IMR-90 (cell line): ENCODE measurements at regions not wholly inside any gene's neighbourhood (a gene's known extent, or its start where the extent isn't known, plus 50 kb on each side); places are given as distances from the start of the nearest gene placed in this dataset.

Experiments used
- ATAC-seq: fragments of 200-7000 bp; cut with Tn5 transposase; 2 replicates; pipeline ENCODE4 v1.9.1; 2020; ENCODE audit warnings: low read depth, mild to moderate bottlenecking, moderate library complexity
- BruUV-seq: library from RNA; stranded (reverse); fragments of 400-500 nt; replicated peaks from 2 replicates; lab custom pipeline; 2021; lab: Mats Ljungman, UMichigan
- CTCF ChIA-PET: fragments of 300-600 bp; formaldehyde crosslinking; extraction: SDS; loops from one replicate; lab custom pipeline; 2021; ENCODE audit warnings: antibody characterized with exemption; lab: Yijun Ruan, JAX
- POLR2A ChIA-PET: fragments of 300-600 bp; sonication (Branson Sonifier 250); formaldehyde crosslinking; loops from one replicate; lab custom pipeline; 2022; ENCODE audit warnings: antibody characterized with exemption; ENCODE audit not compliant: unreplicated experiment; lab: Charles Lee
- DNase-seq: peaks from one replicate; pipeline ENCODE4 v3.0.0; 2013
- H2AFZ ChIP-seq: replicated peaks from 2 replicates; pipeline ENCODE3; 2013; ENCODE audit warnings: low read length, mild to moderate bottlenecking; ENCODE audit not compliant: poor library complexity
- H2AK5ac ChIP-seq: 2 replicates; pipeline ENCODE4 v1.6.1; 2013; ENCODE audit warnings: low read depth, low read length, inconsistent platforms
- H2AK9ac ChIP-seq: replicated peaks from 2 replicates; pipeline ENCODE3; 2013; ENCODE audit warnings: mild to moderate bottlenecking, low read depth, low read length, moderate library complexity; ENCODE audit not compliant: poor library complexity
- H2BK120ac ChIP-seq: 2 replicates; pipeline ENCODE4 v1.6.1; 2013; ENCODE audit warnings: low read depth, low read length, inconsistent platforms
- H2BK15ac ChIP-seq: 3 replicates; pipeline ENCODE4 v1.6.1; 2013; ENCODE audit warnings: low read depth, low read length, inconsistent platforms
- H2BK20ac ChIP-seq: 2 replicates; pipeline ENCODE4 v1.6.1; 2013; ENCODE audit warnings: low read depth, mild to moderate bottlenecking, inconsistent platforms, low read length, moderate library complexity
- H2BK5ac ChIP-seq: 2 replicates; pipeline ENCODE4 v1.6.1; 2013; ENCODE audit warnings: mild to moderate bottlenecking, low read depth, low read length, inconsistent platforms; ENCODE audit not compliant: poor library complexity, severe bottlenecking
- H3K14ac ChIP-seq: replicated peaks from 2 replicates; pipeline ENCODE4 v1.6.1; 2013; ENCODE audit warnings: low read depth, low read length, inconsistent platforms
- H3K18ac ChIP-seq: 2 replicates; pipeline ENCODE4 v1.6.1; 2013; ENCODE audit warnings: low read depth, low read length, control low read depth
- H3K23ac ChIP-seq: 2 replicates; pipeline ENCODE4 v1.6.1; 2013; ENCODE audit warnings: low read depth, low read length, inconsistent platforms
- H3K27ac ChIP-seq: 2 replicates; pipeline ENCODE4 v1.5.1; 2013; ENCODE audit warnings: mild to moderate bottlenecking, control low read depth, low read length; ENCODE audit not compliant: insufficient read depth
- H3K27me3 ChIP-seq: 2 replicates; pipeline ENCODE4 v1.6.1; 2013; ENCODE audit warnings: low read length; ENCODE audit not compliant: control insufficient read depth, insufficient read depth
- H3K36me3 ChIP-seq: 2 replicates; pipeline ENCODE4 v1.6.1; 2013; ENCODE audit warnings: low read length, mixed read lengths; ENCODE audit not compliant: control insufficient read depth, insufficient read depth
- H3K4ac ChIP-seq: 2 replicates; pipeline ENCODE4 v1.6.1; 2013; ENCODE audit warnings: low read depth, low read length, inconsistent platforms
- H3K4me1 ChIP-seq: 2 replicates; pipeline ENCODE4 v1.6.1; 2013; ENCODE audit warnings: low read length, mixed read lengths; ENCODE audit not compliant: control insufficient read depth, insufficient read depth
- H3K4me2 ChIP-seq: 2 replicates; pipeline ENCODE4 v1.6.1; 2013; ENCODE audit warnings: low read depth, mild to moderate bottlenecking, control low read depth, low read length, moderate library complexity
- H3K4me3 ChIP-seq: 2 replicates; pipeline ENCODE4 v1.5.1; 2013; ENCODE audit warnings: low read depth, mild to moderate bottlenecking, control low read depth, low read length, moderate library complexity; ENCODE audit not compliant: insufficient read depth
- H3K56ac ChIP-seq: 2 replicates; pipeline ENCODE4 v1.6.1; 2013; ENCODE audit warnings: low read length, inconsistent platforms; ENCODE audit not compliant: insufficient read depth; ENCODE audit errors: extremely low read depth
- H3K79me1 ChIP-seq, 2 experiments: 2 replicates each; pipeline ENCODE4 v1.6.1; 2013; ENCODE audit warnings: low read length in 2 of 2, inconsistent platforms in 1 of 2, low read depth in 1 of 2
- H3K9ac ChIP-seq: 2 replicates; pipeline ENCODE4 v1.6.1; 2013; ENCODE audit warnings: low read depth, low read length, control low read depth
- H3K9me1 ChIP-seq: 2 replicates; pipeline ENCODE4 v1.6.1; 2013; ENCODE audit warnings: low read length, inconsistent platforms; ENCODE audit not compliant: insufficient read depth
- H3K9me3 ChIP-seq: 2 replicates; pipeline ENCODE4 v1.6.1; 2013; ENCODE audit warnings: low read length; ENCODE audit not compliant: control insufficient read depth, insufficient read depth
- H4K20me1 ChIP-seq: 2 replicates; pipeline ENCODE4 v1.6.1; 2013; ENCODE audit warnings: low read length, inconsistent platforms; ENCODE audit not compliant: insufficient read depth
- H4K5ac ChIP-seq: 2 replicates; pipeline ENCODE4 v1.6.1; 2013; ENCODE audit warnings: mild to moderate bottlenecking, low read depth, low read length, control low read depth
- H4K8ac ChIP-seq, 2 experiments: 2 replicates each; pipeline ENCODE4 v1.6.1; 2013; ENCODE audit warnings: low read depth in 2 of 2, low read length in 2 of 2, control low read depth in 1 of 2, inconsistent platforms in 1 of 2
- H4K91ac ChIP-seq: 2 replicates; pipeline ENCODE4 v1.6.1; 2013; ENCODE audit warnings: low read depth, low read length, inconsistent platforms; ENCODE audit not compliant: insufficient read depth
- BHLHE40 ChIP-seq: fragments of 150-350 bp; IDR thresholded peaks from 2 replicates; pipeline ENCODE4 v1.6.1; 2016; ENCODE audit warnings: mild to moderate bottlenecking, low read depth, low read length
- CEBPB ChIP-seq: IDR thresholded peaks from 2 replicates; pipeline ENCODE4 v1.6.1; 2012; ENCODE audit warnings: low read depth, low read length, improper control_type of control experiment
- CHD1 ChIP-seq: IDR thresholded peaks from 2 replicates; pipeline ENCODE4 v1.6.1; 2012; ENCODE audit warnings: low read depth, low read length, improper control_type of control experiment
- ELK1 ChIP-seq: fragments of 150-350 bp; IDR thresholded peaks from 2 replicates; pipeline ENCODE4 v1.6.1; 2016; ENCODE audit warnings: low read depth, mild to moderate bottlenecking, low read length, moderate library complexity, borderline replicate concordance
- MAFK ChIP-seq: IDR thresholded peaks from 2 replicates; pipeline ENCODE4 v1.6.1; 2012; ENCODE audit warnings: low read depth, low read length, improper control_type of control experiment
- MAZ ChIP-seq: IDR thresholded peaks from 2 replicates; pipeline ENCODE4 v1.6.1; 2012; ENCODE audit warnings: low read depth, mild to moderate bottlenecking, low read length, improper control_type of control experiment, moderate library complexity, borderline replicate concordance
- MXI1 ChIP-seq: IDR thresholded peaks from 2 replicates; pipeline ENCODE4 v1.6.1; 2012; ENCODE audit warnings: low read depth, mild to moderate bottlenecking, low read length, moderate library complexity, borderline replicate concordance
- NFE2L2 ChIP-seq: fragments of 150-350 bp; IDR thresholded peaks from 2 replicates; pipeline ENCODE4 v1.6.1; 2016; ENCODE audit warnings: low read depth, mild to moderate bottlenecking, low read length
- RAD21 ChIP-seq: IDR thresholded peaks from 2 replicates; pipeline ENCODE4 v1.6.1; 2012; ENCODE audit warnings: low read length, improper control_type of control experiment
- RCOR1 ChIP-seq: IDR thresholded peaks from 2 replicates; pipeline ENCODE4 v1.6.1; 2012; ENCODE audit warnings: mild to moderate bottlenecking, low read length, improper control_type of control experiment; ENCODE audit not compliant: insufficient replicate concordance
- RFX5 ChIP-seq: IDR thresholded peaks from 2 replicates; pipeline ENCODE4 v1.8.0; 2012; ENCODE audit warnings: low read depth, mild to moderate bottlenecking, low read length, moderate library complexity
- WGBS, 2 experiments: methylation state at CpG; one replicate each; pipeline versions ENCODE4 v1.1.5 to v1.1.7; 2013; ENCODE audit warnings: missing lambda C conversion rate in 2 of 2; ENCODE audit not compliant: insufficient read length in 1 of 2; ENCODE audit errors: extremely low coverage in 2 of 2; 5-methylcytosine and 5-hydroxymethylcytosine counted together
- dilution Hi-C: fragments of 300-500 bp; cut with HindIII; formaldehyde crosslinking; loops from one replicate; pipeline ENCODE4 v1.14.3; 2018; ENCODE audit warnings: low sequenced_read_pairs; ENCODE audit not compliant: unreplicated experiment
- in situ Hi-C: fragments of 300-500 bp; cut with MboI; formaldehyde crosslinking; loops from 3 replicates; pipeline ENCODE4 v1.14.3; 2019; ENCODE audit warnings: low sequenced_read_pairs, inconsistent platforms, mixed read lengths
- intact Hi-C: fragments of 100-400 bp; cut with micrococcal nuclease; formaldehyde crosslinking; loops from 2 replicates; pipeline ENCODE4 v1.10.0; 2022
- TF ChIP-seq, protein P1 (sequence below): fragments of 150-350 bp; IDR thresholded peaks from 2 replicates; pipeline ENCODE4 v1.6.1; 2017; ENCODE audit warnings: mild to moderate bottlenecking, antibody characterized with exemption, low read length, low read depth
- TF ChIP-seq, protein P2 (sequence below): conservative IDR thresholded peaks from 2 replicates; pipeline ENCODE4 v1.5.1; 2012; ENCODE audit warnings: mild to moderate bottlenecking, low read depth, low read length, improper control_type of control experiment

GRCh38 chr11:87401653-87402052 lies 363.9 kb downstream of the TMEM135 start:
- Histone ChIP-seq H3K27ac (no peak overlapping the region), H3K4me1 (no peaks in the 10 kb centered on the region), H2AK5ac (no peak overlapping the region), H2AK9ac (no peak overlapping the region), H3K4me2 (no peak overlapping the region), H2AFZ (no peak overlapping the region), H3K79me1 (no peaks in the 10 kb centered on the region), H4K20me1 (no peaks in the 10 kb centered on the region), H3K9ac (no peak overlapping the region), H4K8ac (no peak overlapping the region), H2BK5ac (no peak overlapping the region), H3K9me1 (no peaks in the 10 kb centered on the region), H2BK120ac (no peak overlapping the region), H3K23ac (no peak overlapping the region), H3K4me3 (no peak overlapping the region), H4K5ac (no peak overlapping the region), H3K18ac (no peak overlapping the region), H3K36me3 (no peaks in the 10 kb centered on the region), H2BK15ac (no peak overlapping the region), H4K91ac (no peak overlapping the region), H3K9me3 (no peaks in the 10 kb centered on the region), H3K4ac (no peak overlapping the region), H3K14ac (no peak overlapping the region), H2BK20ac (no peak overlapping the region), H3K27me3 (no peaks in the 10 kb centered on the region; the same call in 1 of the 2 replicates), H3K56ac (no peak overlapping the region)
- intact Hi-C loops (no loop called here), dilution Hi-C loops (no loop called here), in situ Hi-C loops (loop anchor here (25.0 kb wide), 1 partner anchor 464 kb away; no protein-coding TSS in a partner anchor)
- POLR2A ChIA-PET = no interaction called here
- no TSS peak for BruUV-seq
- ATAC-seq (no peak), DNase-seq (no peak)
- no CpG with 5 or more reads among the region's 1 CpG for WGBS, 2 experiments
- TF ChIP-seq CHD1 (no peak), ELK1 (no peak), RCOR1 (no peak), MAFK (no peak), CEBPB (no peak), NFE2L2 (no peak), MXI1 (no peak), RFX5 (no peak), BHLHE40 (no peak), RAD21 (no peak), MAZ (no peak)
- TF ChIP-seq, protein P1, sequence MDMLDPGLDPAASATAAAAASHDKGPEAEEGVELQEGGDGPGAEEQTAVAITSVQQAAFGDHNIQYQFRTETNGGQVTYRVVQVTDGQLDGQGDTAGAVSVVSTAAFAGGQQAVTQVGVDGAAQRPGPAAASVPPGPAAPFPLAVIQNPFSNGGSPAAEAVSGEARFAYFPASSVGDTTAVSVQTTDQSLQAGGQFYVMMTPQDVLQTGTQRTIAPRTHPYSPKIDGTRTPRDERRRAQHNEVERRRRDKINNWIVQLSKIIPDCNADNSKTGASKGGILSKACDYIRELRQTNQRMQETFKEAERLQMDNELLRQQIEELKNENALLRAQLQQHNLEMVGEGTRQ = no peak
- TF ChIP-seq, protein P2, sequence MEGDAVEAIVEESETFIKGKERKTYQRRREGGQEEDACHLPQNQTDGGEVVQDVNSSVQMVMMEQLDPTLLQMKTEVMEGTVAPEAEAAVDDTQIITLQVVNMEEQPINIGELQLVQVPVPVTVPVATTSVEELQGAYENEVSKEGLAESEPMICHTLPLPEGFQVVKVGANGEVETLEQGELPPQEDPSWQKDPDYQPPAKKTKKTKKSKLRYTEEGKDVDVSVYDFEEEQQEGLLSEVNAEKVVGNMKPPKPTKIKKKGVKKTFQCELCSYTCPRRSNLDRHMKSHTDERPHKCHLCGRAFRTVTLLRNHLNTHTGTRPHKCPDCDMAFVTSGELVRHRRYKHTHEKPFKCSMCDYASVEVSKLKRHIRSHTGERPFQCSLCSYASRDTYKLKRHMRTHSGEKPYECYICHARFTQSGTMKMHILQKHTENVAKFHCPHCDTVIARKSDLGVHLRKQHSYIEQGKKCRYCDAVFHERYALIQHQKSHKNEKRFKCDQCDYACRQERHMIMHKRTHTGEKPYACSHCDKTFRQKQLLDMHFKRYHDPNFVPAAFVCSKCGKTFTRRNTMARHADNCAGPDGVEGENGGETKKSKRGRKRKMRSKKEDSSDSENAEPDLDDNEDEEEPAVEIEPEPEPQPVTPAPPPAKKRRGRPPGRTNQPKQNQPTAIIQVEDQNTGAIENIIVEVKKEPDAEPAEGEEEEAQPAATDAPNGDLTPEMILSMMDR = no peak
- CTCF ChIA-PET = interaction anchor here (0.8 to 1.8 kb wide), 2 partner anchors 16 to 20 kb away, joined by 3 to 7 read pairs; no protein-coding TSS in a partner anchor
